ENCODE measurements at regions not wholly inside any gene's neighbourhood (a gene's known extent, or its start where the extent isn't known, plus 50 kb on each side); places are given as distances from the start of the nearest gene placed in this dataset.

GRCh38 chr7:115779561-115779960, 251.0 kb downstream of the TFEC start:
- TF ChIP-seq CTCF (IDR thresholded peaks at IDR 0.05) (no peak), EP300 (IDR thresholded peaks at IDR 0.05) (no peak), POLR2A (IDR thresholded peaks at IDR 0.05) (no peak)

Data from ovary (tissue), 3 donors.